ENCODE measurements at regions not wholly inside any gene's neighbourhood (a gene's known extent, or its start where the extent isn't known, plus 50 kb on each side); places are given as distances from the start of the nearest gene placed in this dataset.

- no peak for TF ChIP-seq ZFX (IDR thresholded peaks at IDR 0.05)
- TF ChIP-seq CTCF (conservative IDR thresholded peaks at IDR 0.05): no peak
- H3K27ac ChIP-seq: no peak overlapping the region
Measured at GRCh38 chr13:80096383-80096782, 244.5 kb downstream of the SPRY2 start.

DNA sequence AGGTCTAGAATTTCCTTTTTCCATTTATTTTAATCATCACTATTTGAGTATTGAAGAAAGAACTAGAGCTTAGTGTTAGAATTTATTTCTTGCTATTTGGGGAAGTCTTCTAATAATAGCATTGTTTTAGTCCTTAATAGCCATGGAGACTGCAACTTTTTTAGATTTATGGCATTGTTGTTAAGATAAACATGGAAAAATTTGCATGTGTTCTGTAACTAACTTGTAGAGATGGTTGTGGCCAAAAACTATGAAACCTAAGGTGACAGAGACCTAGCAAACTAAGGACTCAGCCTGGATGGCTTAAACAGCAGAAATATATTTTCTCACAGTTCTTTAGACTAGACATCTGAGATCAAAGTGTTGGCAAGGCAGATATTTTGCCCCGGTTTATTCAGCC lies 246.4 kb downstream of the SPRY2 start:
- TF ChIP-seq CTCF (conservative IDR thresholded peaks at IDR 0.05) (no peak), ZFX (IDR thresholded peaks at IDR 0.05) (no peak)
- H3K27ac ChIP-seq: no peak overlapping the region

DNA sequence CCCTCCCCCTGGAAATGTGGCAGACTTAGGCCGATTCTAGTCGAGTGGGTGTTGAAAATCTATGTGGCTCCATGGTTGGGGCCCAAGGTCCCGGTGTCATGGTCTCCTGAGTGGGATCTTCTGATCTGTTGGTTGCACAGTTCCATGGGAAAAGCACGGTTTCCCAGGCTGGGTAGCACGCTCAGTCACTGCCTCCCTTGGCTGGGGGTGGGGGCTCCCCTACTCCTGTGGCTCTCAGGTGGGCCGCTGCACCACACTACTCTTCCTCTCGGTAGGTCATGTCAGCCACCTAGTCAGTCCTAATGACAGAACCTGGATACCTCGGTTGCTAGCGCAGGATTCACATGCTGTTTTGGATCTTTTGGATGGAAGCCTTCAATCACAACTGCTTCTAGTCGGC lies 247.0 kb downstream of the SPRY2 start:
- TF ChIP-seq ZFX (IDR thresholded peaks at IDR 0.05) (no peak), CTCF (conservative IDR thresholded peaks at IDR 0.05) (no peak)

DNA sequence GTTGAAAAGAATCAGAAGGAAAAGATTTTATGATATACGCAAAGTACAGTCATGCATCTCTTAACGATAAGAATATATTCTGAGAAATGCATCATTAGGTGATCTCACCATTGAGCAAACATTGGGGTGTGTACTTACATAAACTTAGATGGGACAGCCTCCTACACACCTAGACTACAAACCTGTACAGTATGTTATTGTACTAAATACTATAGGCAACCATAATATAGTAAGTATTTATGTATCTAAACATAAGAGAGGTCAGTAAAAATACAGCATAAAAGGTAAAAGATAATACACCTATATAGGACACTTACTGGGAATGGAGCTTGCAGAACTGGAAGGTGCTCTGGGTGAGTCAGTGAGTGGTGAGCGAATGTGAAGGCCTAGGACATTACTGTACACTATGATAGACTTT lies 254.6 kb downstream of the SPRY2 start:
- no peak for TF ChIP-seq CTCF (conservative IDR thresholded peaks at IDR 0.05)
- TF ChIP-seq ZFX (IDR thresholded peaks at IDR 0.05): no peak
- no peak overlapping the region for H3K27ac ChIP-seq

More for the DNA sequence above, 247.0 kb downstream of the SPRY2 start:
- H3K27ac ChIP-seq: no peak overlapping the region

DNA sequence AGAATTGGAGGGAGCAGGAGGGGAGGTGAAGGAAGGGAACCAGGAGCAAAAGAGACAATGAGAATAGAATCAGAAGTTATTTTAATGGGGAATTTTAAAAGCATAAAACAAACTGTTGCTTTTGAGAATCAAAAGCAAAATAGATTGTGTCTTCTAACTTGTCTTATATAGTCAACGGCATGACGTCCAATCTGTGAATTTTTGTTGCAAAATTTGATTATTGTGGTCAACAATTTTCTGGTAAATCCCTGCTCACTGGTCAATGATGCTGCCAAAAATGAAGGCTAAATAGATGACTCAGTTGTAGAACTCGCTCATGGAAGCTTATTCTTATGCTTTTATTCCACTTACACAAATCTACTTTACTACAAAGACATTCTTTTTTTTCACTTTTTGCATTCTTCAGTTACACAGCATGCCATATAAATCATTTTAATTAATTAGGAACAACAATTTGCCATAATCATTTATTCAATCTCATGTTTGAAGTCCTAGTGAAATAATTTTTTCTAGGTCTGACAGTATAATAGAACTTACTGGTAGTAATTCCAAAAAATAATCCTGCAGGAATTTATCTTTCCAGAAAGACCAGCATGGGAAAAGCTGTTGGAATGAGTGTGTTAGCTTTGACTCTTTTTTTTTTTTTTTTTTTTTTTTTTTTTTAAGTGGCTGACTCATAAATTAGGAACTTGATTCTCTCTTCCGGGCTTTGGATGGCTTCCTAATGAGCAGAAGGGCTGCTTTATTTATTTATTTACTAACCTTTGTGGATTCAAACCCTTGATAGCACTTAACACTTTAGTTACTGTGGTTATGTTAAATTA lies 256.9 kb downstream of the SPRY2 start:
- TF ChIP-seq ZFX (IDR thresholded peaks at IDR 0.05): no peak
- TF ChIP-seq CTCF (conservative IDR thresholded peaks at IDR 0.05): no peak
- no peak overlapping the region for H3K27ac ChIP-seq

DNA sequence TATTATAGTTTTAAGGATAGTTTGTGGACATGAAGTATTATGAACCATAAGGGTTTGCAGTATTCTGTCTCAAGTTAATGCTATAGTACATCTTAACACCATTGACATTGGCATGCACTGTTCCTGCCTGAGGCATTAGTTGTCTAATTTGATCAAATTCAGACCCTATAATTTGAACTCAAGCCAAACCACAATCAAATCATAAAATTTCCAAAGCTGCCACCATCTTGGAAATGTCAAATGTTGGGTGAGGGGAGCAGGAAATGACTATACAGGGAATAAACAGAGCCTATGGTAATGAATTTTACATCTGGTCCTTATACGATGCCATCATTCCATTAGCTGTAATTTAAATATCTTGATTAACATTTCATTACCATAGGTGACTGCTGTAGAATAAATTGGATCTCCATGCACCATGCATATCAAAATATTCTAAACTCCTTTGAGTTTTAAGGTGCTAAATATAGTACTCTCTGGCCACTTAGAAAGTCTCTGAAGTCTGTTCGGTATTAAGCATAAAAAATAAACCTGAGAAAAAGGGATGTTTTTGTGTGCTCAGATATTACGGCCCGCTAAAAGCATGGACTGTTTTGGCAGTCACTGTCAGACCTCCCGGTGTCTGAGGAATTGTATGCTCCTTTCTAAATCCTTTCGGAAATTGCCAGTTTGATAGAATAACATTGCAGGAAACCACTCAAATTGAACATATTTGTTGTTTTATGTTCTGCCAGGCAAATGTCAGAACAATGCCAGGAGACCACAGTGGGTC lies 257.7 kb downstream of the SPRY2 start:
- H3K27ac ChIP-seq: no peak overlapping the region
- TF ChIP-seq CTCF (conservative IDR thresholded peaks at IDR 0.05) (no peak), ZFX (IDR thresholded peaks at IDR 0.05) (no peak)
